NCI-H2171 treated with DMSO at 0.1 percent for 48 hours (cell line): ENCODE measurements at regions not wholly inside any gene's neighbourhood (a gene's known extent, or its start where the extent isn't known, plus 50 kb on each side); places are given as distances from the start of the nearest gene placed in this dataset.
A peak's percentile ranks its signal among the peaks of the same experiment; 100 is the strongest.

Experiments
- DNase-seq: peaks from one replicate; lab custom pipeline; 2025; lab: John Stamatoyannopoulos, UW

DNA sequence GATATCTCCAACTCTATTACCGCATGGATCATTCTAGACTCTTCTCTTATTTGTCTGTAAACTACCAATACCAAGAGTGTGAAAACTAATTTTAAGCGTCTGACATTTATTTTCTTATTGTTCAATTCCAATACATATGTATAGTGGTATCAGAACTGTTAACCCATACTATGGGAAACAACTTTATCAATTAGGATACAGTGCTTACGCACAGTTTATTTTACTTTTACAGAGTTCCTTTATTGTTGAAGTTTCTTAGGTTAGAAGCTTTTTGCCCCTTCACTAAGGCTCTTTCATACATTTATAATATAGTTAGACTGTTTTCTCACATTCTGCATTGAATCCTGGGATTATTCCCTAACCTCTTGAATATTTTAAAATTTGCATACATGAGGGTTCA, 198.8 kb upstream of the RGPD4 start:
- DNase-seq, result no peak

DNA sequence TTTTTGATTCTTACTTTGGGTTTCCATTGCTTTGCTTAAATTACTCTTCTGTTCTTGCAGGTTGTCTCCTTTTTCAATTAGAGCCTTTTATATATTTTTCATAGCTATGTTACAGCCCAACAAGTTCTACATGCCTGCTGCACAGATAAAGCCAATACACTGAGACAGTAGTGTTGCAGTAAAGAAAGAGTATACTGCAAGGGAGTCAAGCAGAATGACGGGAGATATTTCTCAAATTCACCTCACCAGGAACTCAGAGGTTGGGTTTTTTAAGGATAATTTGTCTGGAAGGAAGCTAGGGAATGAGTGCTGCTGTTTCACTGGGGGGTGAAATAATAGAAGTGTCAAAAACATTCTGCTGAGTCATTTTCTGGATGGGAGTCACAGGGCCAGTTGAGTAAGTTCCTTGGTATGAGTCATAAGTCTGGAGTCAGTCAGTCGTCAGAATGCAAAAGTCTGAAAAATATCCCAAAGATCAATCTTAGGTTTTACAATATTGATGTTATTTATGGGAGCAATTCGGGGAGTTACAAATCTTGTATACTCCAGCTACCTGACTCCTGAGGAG, 193.0 kb upstream of the RGPD4 start:
- no peak for DNase-seq

DNA sequence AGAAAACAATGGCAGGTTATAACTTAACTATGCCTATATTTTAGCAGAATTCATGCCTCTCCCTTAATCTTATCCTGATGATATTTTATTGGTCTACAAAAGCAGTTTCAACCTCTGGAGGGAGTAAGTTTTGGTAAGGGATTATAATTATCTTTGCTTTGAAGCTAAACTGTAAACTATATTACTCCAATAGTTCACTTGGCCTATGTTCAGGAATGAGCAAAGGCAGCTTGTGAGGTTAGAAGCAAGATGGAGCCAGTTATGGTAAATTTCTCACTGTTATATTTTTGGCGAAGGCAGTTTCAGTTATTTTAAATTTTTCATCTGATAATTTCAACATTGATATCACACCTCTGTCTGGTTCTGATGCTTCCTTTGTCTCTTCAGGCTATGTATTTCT, 192.5 kb upstream of the RGPD4 start:
- DNase-seq, result no peak

DNA sequence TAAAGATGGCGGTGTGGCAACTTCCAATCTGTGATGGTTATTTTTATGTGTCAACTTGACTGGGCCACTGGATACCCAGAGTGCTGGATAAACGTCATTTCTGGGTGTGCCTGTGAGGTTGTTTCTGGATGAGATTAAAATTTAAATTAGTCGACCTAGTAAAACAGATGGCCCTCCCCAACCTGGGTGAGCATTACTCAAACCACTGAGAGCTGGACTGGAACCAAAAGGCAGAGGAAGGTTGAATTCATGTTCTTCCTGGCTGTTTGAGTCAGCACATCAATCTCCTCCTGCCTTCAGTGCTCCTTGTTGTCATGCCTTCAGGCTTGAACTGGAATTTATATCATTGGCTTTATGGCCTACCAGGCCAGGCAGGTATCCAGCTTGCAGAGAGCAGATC, 190.8 kb upstream of the RGPD4 start:
- DNase-seq, result peak; percentile 6

DNA sequence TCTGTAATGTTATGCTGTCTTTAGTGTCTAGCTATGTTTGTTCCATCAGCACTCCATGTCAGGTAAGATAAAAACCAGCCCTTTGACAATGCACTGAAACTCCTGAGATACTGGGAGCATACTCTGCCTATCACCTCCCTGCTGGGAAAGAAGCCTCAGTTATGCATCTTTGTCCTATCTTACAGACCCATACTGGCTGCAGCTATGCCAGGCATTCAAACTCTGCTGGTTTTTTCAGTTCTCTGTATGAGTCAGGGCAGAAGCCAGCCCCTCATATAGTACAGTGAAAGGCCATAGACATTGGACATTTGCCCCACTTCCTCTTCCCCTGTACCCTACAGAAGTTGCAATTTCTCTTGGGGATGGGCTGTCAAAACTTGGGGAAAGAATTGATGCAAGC, 181.1 kb upstream of the RGPD4 start:
- no peak for DNase-seq

DNA sequence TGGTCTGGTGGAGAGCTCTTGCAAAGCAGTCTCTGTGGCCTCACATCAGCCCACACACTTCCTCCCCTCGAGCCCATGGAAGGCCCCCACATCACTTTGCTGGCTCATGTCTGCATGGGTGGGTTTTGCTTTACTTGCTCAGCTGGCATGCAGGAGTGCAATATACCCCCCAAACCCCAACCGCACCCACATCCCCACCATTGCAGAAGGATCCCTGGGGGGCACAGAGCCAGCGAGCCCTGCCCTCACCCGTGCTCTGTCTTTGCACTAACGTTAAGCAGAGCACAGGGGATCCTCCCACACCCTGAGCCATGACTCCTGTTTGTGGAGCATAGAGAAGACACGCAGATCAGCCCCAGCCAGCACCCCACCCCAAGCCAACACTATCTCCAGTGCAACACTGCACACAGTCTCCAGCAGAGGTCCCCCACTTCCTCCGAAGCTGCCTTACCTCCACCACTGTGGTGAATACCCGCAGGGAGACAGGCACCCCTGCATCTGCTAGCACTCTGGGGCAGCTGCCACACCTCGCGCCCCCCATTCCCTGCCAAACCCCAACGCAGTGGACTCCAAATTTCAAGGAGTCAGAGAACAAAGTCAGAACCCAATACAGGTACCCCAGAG, 177.8 kb upstream of the RGPD4 start:
- no peak for DNase-seq

DNA sequence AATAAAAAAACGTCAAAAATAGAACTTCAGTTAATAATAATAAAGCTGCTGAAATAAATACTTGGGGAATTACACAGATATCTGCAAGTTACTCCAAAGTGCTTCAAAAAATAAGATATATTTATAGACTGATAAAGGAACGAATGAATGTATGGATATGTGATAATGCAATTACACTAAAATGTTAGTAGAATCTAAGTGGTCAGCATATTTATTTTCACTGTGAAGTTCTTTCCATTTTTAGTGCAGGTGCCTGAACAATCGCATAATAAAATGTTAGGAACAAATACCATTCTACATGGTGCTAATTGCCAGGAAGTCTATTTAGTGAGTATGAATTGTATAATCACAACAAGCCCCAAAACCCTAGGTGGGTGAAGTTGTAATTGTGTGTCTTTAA, 169.6 kb upstream of the RGPD4 start:
- no peak for DNase-seq

DNA sequence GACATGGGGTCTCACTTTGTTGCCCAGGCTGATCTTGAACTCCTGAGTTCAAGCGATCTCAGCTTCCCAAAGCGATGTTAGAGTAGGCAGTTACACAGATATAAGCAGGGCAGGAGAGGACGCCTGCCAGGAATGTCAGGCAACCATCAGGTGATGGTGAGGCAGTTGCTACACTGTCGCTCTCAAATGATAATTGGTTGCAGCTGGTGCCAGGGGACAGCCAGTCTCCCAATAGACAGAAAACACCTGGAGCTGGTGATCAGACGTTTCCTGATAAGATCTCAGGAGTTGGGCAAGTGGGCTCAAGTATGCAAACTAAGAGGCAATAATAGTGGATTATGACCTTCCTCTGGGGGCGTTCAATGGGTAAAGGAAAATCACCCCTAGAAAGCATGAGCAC, 163.1 kb upstream of the RGPD4 start:
- DNase-seq, result peak; percentile 70

DNA sequence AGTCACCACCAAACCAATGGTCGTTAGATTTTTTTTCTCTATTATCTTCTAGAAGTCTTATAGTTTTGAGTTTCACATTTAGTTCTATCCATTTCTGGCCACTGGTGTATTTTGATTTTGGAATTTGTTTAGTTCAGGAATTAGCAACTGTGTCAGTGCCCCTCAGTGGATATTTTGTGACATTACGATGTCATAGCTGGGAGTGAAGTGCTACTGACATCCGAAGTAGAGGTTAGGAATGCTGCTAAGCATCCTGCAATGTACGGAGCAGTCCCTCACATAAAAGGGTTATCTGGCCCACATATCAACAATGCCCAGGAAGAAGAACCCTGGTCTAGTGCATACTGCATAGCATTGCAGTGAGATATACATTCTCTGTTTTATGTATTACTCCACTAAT, 157.4 kb upstream of the RGPD4 start:
- DNase-seq, result peak; percentile 29

DNA sequence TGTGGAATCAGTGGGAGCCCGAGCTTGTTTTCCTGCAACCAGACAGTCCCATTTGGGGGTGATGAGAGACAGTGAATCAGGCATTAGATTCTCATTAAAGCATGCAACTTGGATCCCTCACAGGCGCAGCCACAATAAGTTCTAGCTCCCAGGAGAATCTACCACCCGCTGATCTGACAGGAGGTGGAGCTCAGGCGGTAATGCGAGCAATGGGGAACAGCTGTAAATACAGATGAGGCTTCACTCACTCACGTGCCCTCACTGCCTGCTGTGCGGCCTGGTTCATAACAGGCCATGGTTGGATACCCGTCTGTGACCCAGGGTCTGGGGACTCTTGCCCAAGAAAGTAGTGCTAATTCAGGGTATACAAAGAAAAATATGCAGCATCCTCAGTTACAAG, 144.8 kb upstream of the RGPD4 start:
- DNase-seq, result peak; percentile 93

DNA sequence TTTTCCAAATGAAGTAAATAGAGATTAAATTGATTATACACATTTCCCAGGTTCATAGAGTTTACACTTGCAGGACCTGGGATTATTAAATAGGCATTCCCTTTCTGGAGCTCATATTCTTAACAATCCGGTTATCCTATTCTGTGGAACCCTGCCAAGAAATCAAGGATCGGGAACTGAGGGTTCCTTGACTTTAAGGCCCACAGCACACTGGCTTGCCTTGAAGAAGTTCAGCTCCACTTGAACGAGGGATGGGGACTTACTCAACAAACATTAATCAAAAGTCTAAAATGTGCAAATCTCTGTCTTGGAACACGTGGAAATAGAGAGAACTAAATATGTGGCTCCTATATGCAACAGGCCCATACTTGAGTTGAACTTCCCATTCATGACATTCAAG, 142.3 kb upstream of the RGPD4 start:
- no peak for DNase-seq

DNA sequence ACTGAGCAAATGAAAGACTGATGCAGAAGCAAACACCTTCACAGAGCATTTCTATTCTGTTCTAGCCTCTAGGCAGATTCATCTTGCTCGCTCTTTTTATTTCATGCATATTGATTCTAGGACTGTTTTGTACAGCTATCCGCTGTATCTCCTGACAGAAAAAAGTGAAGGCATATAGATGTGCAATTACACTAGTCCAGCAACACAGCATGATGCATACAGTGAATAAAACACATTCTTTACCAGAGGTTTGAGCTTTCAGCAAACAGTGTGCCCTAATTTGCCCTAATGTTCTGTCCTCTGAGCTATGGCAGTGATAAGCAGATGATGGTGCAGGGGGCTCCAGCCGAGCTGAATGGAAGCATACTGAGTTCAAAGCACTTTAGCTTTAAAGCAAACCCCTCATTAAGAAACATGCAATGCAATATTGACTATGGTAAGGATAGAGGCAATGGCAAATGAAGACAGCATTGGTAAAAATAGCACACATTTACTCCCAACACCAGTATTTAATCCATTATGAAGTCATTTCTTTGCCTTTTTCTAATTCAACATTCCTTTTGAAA, 141.2 kb upstream of the RGPD4 start:
- DNase-seq, result no peak

DNA sequence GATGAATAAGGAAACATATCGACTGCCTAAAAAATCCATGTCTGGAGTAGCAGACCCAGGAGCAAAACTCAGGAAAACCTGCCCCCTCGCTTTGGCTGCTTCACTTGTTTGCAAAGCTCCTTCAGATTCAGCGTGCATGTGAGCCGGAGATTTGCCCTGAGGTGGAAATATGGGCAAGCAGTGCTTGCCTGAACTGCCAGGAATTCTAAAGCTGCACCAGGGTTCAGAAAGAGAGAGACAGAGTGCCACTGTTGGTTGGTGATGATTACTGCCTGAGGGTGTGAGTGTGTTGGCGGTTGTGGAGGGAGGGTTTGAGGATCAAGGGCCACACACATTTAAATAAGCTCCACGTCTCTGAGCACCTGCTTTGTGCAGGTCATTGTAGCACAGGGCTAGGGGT, 139.6 kb upstream of the RGPD4 start:
- no peak for DNase-seq

DNA sequence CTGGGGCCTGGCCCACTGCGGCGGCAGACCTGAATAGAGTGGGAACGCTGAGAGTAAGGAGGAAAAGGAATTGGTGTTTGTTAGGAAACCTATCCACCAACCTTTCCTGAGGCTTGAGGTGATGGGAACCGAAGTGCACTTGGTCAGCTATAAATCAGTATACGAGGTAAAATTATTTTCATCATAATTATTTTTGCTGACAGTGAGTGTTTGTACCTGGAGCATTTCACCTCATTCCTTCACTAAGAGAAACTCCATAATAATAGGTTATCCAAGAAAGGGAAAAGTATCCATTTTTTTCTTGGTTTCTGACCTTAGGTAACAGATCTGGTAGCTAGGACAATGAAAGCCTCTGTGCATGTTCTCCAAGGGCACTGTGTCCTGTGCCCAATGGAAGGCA, 138.6 kb upstream of the RGPD4 start:
- DNase-seq, result no peak

DNA sequence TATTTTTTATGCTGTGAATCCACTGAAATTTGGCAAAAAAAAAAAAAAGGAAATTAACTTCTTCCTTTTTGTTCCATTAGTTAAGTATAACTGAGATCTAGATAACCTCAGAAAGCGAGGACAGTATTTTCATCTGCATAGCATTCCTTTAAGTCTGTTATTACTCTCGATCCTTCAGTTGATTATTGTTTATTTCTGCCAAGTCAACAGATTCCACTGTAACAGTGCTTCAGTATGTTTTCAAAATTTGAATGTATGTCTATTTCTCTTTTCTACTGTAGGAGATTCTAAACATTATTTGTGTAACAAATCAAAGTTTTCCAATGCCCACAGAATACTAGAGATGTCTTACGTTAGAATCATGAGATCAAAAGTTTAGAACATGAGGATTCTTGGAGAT, 133.1 kb upstream of the RGPD4 start:
- no peak for DNase-seq

DNA sequence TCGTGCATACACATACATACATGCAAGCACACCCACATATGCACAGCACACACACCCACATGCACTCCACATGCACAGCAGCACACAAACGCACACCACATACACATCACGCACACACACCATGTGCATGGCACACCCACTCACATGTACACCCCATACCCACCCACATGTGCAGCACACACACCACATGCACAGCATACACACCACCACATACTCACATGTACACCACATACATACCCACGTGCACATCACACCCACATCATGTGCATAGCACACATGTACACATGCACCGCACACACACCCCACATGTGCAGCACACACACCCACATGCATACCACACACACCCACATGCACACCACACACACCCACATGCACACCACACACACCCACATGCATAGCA, 132.0 kb upstream of the RGPD4 start:
- DNase-seq, result no peak

DNA sequence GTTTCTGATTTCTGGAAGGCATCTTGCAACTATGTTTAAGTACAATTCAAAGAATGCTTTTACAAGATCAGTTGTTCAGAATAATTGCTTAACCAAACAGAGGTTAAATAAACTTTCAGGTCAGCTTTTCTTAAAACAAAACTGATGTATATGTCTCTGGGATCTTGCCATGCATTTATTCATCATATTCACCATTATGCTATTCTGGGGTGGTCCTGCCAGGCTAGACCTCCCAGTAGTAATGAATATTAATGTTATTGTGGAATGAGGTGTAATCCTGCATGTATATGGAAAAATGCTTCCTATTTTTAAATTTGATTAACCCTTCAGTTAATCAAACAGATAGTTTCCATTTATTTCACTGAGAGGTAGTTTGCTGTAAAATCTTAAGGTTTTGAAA, 129.3 kb upstream of the RGPD4 start:
- DNase-seq, result no peak

DNA sequence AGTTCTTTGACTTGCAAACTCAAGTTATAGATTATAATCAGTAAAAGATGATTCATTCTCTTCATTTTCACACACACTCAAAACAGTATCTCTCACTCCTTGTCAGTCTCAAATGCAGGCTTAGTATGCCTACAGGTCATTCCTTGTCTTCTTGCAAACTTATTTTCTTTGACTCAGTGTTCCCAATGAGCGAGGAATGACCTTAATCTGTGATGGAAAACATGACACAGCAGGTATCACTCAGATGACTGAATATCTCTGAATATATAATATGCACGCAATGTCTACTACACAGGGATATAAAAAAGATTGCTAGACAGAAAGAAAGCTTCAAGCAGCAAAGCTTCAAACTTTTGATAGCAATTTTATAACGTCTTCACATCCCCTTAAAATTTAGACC, 127.8 kb upstream of the RGPD4 start:
- DNase-seq, result no peak

DNA sequence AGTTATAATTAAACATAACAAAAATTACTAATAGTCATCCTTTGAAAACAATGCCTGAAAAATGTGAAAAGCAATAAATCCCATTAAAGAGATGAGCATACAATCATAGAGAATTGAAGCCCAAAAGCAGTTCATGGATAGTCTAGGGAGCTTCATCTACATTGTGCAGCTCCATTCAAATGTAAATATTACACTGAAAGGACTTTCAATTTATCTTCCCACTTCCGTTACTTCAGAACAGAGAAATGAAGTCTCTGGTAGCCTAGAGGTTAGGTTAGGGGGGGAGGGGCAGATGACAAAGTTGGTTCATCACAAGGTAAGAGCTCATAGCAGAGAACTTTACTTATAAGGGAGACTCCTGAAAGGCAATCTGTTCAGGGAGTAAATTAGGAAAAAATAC, 126.6 kb upstream of the RGPD4 start:
- DNase-seq, result peak; percentile 73

DNA sequence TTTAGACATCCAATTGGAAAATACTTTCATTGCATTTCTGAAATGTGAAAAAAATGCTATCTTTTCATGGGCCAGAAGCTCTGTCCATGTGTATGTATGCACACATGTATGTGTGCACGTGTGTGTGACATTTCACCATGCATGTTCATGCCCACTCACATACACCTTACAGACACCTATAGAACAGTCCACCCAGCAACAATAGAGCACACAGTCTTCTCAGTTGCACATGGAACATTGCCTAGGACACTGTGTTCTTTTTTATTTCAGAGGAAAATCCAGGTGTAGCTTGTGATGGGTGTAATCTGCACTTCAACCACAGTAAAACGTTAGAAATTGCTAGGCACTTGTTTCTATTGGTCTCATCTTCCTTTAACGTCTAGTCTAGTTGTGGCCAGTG, 114.8 kb upstream of the RGPD4 start:
- DNase-seq, result no peak

DNA sequence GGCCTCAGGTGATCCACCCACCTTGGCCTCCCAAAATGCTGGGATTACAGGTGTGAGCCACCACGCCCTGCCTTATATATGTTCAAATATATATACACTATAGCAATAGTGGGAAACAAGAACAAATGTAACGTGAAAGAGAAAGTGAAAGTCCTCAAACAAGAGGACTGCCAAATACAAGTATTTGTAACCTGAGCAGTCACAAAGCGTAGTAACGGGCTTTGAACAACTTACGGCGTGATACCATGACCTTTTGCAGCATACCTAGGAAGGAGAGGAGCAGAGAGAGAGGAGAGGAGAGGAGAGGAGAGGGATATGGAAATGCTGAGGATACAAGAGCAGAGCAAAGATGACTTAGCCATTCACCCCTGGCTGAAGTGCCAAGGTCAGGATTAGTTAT, 113.8 kb upstream of the RGPD4 start:
- peak; percentile 8 for DNase-seq

DNA sequence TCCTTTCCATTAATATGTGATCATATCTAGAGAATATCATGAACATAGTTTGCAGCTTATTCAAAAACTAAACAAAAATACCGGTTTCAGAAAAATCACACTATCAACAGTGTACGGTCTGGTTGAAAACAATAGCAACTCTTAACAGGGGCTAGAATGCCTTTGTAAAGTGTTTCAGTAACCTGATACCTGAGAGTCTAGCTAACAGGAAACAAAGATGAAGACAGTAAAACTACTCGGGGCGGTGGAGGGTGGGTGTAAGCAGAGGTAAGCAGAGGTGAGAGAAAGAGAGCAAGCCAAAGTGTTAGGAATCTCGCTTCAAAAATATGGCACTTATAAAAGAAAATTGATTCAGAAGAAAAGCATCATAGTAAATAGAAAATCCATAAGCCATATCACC, 109.0 kb upstream of the RGPD4 start:
- peak; percentile 59 for DNase-seq

DNA sequence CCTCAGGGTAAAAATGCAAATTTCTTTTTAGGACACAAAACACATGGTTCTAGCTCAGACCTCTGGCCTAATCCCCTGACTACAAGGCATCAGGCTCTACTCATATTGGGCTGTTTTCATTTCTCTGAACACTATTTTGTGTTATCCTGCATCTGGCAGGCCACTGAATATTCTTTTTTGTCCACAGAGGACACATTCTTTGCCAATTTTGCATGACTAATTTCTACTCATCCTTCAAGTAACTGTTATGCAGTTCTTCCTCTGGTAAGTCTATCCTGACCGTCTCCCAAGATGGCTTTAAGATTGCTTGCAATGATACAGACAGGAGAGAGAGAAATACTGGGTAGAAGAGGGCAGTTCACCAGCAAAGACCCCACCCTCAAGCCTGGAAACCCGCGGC, 107.6 kb upstream of the RGPD4 start:
- no peak for DNase-seq

DNA sequence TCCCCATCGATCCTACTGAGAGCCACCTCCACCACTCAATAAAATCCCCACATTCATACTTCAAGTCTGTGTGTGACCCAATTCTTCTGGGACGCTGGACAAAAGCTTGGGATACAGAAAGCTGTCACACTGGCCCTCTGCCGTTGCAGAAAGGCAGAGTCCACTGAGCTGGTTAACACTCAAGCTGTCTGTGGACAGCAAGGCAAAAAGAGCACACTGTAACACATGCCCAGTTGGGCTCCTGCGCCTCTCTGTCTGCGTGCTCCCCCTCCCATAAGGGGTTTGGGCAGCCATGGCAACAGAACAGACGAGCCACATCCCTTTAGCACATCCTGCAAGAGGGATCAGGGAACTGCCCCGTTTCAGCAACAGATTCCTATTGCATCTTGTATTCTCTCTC, 106.9 kb upstream of the RGPD4 start:
- no peak for DNase-seq
